ENCODE measurements at regions not wholly inside any gene's neighbourhood (a gene's known extent, or its start where the extent isn't known, plus 50 kb on each side); places are given as distances from the start of the nearest gene placed in this dataset.

DNA sequence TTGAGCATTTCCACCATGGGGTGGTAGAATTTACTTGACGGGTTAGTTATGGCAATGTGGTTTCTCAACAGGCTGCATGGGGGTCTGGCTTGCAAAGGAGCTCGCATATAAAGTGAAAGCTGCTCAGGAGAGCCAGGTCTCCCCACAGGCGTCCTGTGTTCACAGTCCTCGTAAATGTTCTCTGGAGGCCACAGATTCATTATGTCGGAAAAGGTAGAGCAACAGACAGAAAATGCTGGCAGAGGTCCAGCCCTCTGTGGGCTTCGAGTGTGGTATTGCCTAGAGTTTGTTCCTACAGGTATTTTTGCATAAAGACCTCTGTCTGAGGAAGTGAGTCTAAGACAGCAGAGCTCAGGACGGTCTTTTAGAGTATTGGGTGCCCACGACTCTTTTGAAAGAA is 96.4 kb downstream of the CDCA7 start:
- CTCF ChIA-PET: interaction anchor here (0.6 kb wide), 1 partner anchor 294 kb away, joined by 3 read pairs; no protein-coding TSS in a partner anchor
- DNase-seq (ENCODE audit: low spot score): no peak
- POLR2A ChIA-PET (ENCODE audit: low non-redundant PET): no interaction called here
- TF ChIP-seq, protein P1, sequence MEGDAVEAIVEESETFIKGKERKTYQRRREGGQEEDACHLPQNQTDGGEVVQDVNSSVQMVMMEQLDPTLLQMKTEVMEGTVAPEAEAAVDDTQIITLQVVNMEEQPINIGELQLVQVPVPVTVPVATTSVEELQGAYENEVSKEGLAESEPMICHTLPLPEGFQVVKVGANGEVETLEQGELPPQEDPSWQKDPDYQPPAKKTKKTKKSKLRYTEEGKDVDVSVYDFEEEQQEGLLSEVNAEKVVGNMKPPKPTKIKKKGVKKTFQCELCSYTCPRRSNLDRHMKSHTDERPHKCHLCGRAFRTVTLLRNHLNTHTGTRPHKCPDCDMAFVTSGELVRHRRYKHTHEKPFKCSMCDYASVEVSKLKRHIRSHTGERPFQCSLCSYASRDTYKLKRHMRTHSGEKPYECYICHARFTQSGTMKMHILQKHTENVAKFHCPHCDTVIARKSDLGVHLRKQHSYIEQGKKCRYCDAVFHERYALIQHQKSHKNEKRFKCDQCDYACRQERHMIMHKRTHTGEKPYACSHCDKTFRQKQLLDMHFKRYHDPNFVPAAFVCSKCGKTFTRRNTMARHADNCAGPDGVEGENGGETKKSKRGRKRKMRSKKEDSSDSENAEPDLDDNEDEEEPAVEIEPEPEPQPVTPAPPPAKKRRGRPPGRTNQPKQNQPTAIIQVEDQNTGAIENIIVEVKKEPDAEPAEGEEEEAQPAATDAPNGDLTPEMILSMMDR (conservative IDR thresholded peaks at IDR 0.05; ENCODE audit: low read depth): no peak
- no peak overlapping the region for H3K27ac ChIP-seq

DNA sequence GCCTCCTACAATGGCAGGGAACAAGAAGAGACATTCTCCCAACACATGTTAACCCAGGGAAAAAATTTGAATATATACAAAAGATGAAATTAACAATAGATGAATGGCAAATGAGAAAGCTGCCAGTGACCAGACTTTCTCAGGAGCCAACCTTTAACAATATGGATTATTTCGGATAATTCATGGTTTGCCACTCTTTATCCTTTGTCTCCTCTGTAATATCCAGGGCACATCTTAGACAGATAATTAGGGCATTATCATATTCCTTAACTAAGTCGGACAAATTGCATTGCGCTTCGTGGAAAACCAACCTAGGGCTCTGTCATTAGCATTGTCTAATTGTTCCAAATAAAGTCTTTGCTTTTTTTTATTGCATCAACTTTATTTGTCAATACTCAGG is 97.3 kb downstream of the CDCA7 start:
- ChIA-PET CTCF (interaction anchor here (0.7 kb wide), 1 partner anchor 179 kb away, joined by 3 read pairs; no protein-coding TSS in a partner anchor), POLR2A (ENCODE audit: low non-redundant PET) (no interaction called here)
- no peak overlapping the region for H3K27ac ChIP-seq
- DNase-seq (ENCODE audit: low spot score): no peak
- TF ChIP-seq, protein P1 (conservative IDR thresholded peaks at IDR 0.05; ENCODE audit: low read depth): no peak

DNA sequence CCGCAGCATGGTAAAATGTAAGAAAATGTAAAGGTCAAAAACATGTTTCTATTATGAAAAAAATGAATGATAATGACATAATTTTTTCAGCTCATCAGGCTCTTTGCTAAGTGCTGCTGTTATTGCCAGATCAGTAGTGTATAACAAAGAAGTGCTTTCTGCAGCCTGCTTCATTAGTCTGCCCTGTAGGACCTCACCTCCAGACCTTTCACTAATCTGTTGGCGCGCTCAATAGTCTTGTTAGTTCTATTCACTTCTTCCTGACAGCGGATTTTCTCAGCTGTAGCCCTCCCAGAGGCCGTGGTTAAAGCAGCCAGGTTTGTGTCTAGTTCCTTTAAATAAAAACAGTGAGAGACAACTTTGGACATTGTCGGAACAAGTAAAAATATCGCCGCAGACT is 97.7 kb downstream of the CDCA7 start:
- POLR2A ChIA-PET (ENCODE audit: low non-redundant PET): no interaction called here
- TF ChIP-seq, protein P1 (conservative IDR thresholded peaks at IDR 0.05; ENCODE audit: low read depth): no peak
- H3K27ac ChIP-seq: no peak overlapping the region
- DNase-seq (ENCODE audit: low spot score): no peak
- CTCF ChIA-PET: interaction anchor here (0.7 kb wide), 1 partner anchor 180 kb away, joined by 3 read pairs; no protein-coding TSS in a partner anchor

DNA sequence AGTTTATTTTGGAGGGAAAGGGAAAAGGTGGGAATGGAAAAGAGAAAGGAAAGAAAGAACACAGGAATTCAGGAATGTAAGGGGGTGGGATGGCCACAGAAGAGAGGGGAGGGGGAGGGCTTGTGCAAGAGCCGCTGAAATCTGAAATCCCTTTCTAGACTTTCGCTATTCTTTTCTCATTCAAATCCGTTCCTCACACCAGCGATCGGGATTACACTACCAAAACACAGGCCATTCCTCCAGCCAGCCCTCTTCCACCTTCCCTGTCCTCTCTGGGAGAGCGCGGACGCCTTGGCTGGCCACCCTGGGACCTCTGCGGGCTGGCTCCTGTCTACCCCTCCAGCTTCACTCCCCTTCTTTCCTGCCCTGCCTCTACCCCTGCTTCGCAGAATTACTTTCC is 102.3 kb downstream of the CDCA7 start:
- H3K27ac ChIP-seq: no peak overlapping the region
- CTCF ChIA-PET: interaction anchor here (0.7 kb wide), 1 partner anchor 54 kb away, joined by 5 read pairs; no protein-coding TSS in a partner anchor
- DNase-seq (ENCODE audit: low spot score): no peak
- POLR2A ChIA-PET (ENCODE audit: low non-redundant PET): no interaction called here
- TF ChIP-seq, protein P1 (conservative IDR thresholded peaks at IDR 0.05; ENCODE audit: low read depth): no peak

DNA sequence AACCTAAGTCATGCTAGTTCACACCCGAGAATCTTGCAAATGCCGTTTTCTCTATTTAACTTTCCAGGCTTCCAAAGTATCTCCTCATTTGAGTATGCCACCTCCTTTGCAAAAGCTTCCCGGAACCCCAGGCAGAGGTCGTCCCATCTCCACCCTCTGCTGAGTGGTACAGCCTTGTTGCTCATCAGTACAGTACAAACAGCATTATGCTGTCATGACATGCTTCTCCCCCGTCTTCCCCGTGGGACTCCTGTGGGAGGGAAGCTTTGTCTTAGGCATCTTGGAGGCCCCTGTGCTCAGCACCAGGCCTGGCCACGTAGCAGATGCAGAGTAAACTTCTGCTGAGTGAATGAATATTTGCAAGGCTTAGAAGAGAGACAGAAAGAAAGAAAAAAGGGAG is 102.7 kb downstream of the CDCA7 start:
- ChIA-PET POLR2A (ENCODE audit: low non-redundant PET) (no interaction called here), CTCF (interaction anchor here (0.7 kb wide), 1 partner anchor 55 kb away, joined by 5 read pairs; no protein-coding TSS in a partner anchor)
- DNase-seq (ENCODE audit: low spot score): no peak
- no peak overlapping the region for H3K27ac ChIP-seq
- TF ChIP-seq, protein P1 (conservative IDR thresholded peaks at IDR 0.05; ENCODE audit: low read depth): no peak

DNA sequence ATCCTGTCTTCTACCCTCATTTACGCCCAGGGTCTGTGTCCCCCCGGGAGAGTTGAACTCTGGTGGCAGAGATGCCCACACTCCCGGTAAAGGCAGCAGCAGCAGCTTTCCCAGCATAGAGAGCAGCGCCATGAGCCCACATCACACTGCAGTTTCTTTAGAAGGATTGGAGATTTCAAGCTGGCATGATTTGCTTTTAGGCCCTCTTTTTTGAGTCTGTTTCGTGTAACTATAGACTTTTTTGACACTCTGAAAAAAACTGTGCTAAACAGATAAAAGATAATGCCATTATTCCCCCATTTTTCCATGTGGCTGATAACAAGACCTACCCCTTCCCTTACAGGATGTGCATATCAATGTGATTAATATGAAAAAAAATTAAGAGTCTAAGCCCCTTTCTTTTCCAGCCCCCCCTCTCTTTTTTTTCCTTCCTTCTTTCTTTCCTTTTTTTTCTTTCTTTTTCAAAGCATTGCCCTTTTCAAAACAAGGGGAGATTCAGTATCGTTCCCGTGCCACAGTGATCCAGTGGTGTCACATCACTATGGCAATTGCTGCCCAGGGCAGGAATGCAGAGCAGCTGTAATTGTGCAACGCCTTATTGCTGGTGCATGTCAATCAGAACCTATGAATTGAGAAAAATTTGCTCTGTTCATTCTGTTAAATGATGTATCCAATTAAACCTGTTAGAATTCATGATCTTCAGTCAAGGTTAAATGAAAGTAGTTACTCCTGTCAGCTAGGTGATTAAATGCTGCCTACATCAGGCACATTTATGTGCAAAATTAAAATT is 104.5 kb downstream of the CDCA7 start:
- TF ChIP-seq, protein P1 (conservative IDR thresholded peaks at IDR 0.05; ENCODE audit: low read depth): no peak
- ChIA-PET CTCF (interaction anchor here (0.6 to 1.0 kb wide), 2 partner anchors 56 to 59 kb away, joined by 4 to 8 read pairs; no protein-coding TSS in a partner anchor), POLR2A (ENCODE audit: low non-redundant PET) (no interaction called here)
- no peak overlapping the region for H3K27ac ChIP-seq
- DNase-seq (ENCODE audit: low spot score): peak; percentile 36
